ENCODE measurements at regions not wholly inside any gene's neighbourhood (a gene's known extent, or its start where the extent isn't known, plus 50 kb on each side); places are given as distances from the start of the nearest gene placed in this dataset.

DNA sequence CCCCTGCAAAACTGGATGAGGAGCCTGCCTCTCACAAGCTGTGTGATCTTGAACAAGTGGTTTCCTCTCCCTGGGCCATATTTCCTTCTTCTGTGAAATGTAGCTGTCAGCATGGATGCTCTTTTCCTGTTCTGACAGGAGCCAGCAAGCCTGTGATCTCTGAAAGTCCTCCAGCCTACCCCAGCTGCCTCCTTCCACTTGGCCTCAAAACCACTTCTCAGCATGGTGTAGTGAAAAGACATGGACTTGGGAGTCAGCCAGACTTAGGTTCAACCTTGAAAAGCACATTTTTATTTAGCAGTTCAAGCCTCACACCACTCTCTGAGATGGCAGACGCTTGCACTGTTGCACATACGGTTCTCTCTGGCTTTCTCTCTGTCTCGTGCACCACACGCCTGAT is 292.9 kb upstream of the DUSP10 start:
- TF ChIP-seq, protein P1, sequence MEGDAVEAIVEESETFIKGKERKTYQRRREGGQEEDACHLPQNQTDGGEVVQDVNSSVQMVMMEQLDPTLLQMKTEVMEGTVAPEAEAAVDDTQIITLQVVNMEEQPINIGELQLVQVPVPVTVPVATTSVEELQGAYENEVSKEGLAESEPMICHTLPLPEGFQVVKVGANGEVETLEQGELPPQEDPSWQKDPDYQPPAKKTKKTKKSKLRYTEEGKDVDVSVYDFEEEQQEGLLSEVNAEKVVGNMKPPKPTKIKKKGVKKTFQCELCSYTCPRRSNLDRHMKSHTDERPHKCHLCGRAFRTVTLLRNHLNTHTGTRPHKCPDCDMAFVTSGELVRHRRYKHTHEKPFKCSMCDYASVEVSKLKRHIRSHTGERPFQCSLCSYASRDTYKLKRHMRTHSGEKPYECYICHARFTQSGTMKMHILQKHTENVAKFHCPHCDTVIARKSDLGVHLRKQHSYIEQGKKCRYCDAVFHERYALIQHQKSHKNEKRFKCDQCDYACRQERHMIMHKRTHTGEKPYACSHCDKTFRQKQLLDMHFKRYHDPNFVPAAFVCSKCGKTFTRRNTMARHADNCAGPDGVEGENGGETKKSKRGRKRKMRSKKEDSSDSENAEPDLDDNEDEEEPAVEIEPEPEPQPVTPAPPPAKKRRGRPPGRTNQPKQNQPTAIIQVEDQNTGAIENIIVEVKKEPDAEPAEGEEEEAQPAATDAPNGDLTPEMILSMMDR (conservative IDR thresholded peaks at IDR 0.05): no peak
- no peak for TF ChIP-seq EZH2 (IDR thresholded peaks at IDR 0.05; ENCODE audit: low read depth)

Data from PC-9 (cell line).